ENCODE measurements at regions not wholly inside any gene's neighbourhood (a gene's known extent, or its start where the extent isn't known, plus 50 kb on each side); places are given as distances from the start of the nearest gene placed in this dataset.
A peak's percentile ranks its signal among the peaks of the same experiment; 100 is the strongest.

DNA sequence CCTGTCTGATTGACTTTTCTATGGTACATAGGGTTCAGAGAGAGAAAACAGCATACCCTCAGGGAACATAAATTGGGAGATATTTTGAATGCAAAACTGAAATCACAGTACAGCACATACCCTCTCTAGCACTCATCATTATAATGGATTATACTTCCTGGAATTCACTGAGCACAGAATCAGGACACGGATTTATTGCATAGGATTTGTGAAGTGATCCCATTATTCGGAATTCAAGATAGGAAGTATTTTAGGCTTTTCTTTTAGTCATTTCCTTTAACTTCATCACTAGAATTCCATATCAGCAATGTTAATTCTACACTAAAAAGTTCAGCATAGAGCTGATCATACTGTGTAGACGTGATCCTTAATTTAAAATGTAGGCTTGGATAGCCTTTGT lies 407.0 kb downstream of the PID1 start:
- peaks cover 4% of the 10 kb centered on the region; the same call in 1 of the 2 replicates for H3K27me3 Mint-ChIP-seq (ENCODE audit: insufficient read depth)
- H3K27ac Mint-ChIP-seq, result peak overlapping the region; percentile 25; the same call in 1 of the 2 replicates
- H3K36me3 Mint-ChIP-seq (ENCODE audit: low read depth), result no peaks in the 10 kb centered on the region
- TF ChIP-seq CTCF (IDR thresholded peaks at IDR 0.05), result no peak
- peaks cover 42% of the 10 kb centered on the region for H3K4me1 Mint-ChIP-seq (ENCODE audit: low read depth)
- no peak overlapping the region for H3K4me3 Mint-ChIP-seq
- no peaks in the 10 kb centered on the region for H3K9me3 Mint-ChIP-seq
- no peak for DNase-seq

DNA sequence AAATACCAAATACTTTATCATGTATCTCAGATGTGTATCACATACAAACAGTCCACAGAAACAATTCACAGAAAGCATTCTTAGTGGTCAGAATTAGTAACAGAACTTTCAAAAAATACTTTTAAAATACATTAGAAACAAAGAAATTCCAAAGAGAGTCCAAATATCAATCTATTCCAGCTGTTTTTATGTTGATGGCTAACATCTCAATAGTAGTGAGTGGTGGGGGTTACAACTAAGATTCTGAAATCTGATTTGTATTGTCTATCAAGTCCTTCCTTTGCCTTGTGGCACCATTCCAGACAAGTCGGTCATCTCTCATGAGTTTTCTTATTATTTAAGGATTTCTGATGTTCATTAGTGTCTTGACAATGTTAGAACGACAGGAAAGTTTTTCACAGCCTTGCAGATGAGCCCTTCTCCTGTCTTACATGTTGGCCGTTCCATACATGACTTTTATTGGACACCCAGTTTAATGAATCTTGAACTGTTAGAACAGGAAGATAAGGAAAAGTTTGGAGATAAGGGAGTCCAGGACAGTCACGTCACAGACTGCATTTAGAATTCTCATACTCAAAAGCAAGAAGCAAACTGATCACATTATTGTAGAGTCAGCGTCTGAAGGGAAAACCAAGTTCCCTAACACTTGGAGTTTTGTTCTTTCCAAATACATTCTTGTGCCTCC lies 410.3 kb downstream of the PID1 start:
- H3K27me3 Mint-ChIP-seq (ENCODE audit: insufficient read depth), result peaks cover 4% of the 10 kb centered on the region; the same call in 1 of the 2 replicates
- no peak overlapping the region for H3K27ac Mint-ChIP-seq
- H3K4me1 Mint-ChIP-seq (ENCODE audit: low read depth), result peaks cover 20% of the 10 kb centered on the region
- no peaks in the 10 kb centered on the region for H3K9me3 Mint-ChIP-seq
- H3K36me3 Mint-ChIP-seq (ENCODE audit: low read depth), result no peaks in the 10 kb centered on the region
- DNase-seq, result no peak
- no peak overlapping the region for H3K4me3 Mint-ChIP-seq
- TF ChIP-seq CTCF (IDR thresholded peaks at IDR 0.05), result no peak

DNA sequence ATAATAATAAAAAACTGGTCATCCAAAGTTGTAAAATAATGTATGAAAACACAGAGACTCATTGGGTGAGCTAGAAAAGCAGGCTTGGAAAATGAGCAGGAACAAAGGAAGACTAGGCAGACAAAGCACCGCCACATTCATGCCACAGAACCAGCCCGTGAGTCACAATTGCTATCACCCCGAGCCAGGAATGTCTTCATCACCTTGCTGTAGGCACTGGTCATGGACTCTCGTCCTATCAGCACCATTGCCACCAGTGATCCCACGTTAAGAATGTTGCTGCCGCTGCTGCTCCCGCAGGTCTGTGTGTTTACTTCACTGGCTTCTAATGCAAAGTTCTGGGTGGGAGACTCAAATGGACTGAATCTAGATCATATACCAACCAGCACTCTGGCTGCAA lies 417.9 kb downstream of the PID1 start:
- no peak overlapping the region for H3K4me3 Mint-ChIP-seq
- H3K27me3 Mint-ChIP-seq (ENCODE audit: insufficient read depth), result no peaks in the 10 kb centered on the region; the same call in 1 of the 2 replicates
- H3K4me1 Mint-ChIP-seq (ENCODE audit: low read depth), result peaks cover 1% of the 10 kb centered on the region
- no peaks in the 10 kb centered on the region for H3K36me3 Mint-ChIP-seq (ENCODE audit: low read depth)
- H3K27ac Mint-ChIP-seq, result no peak overlapping the region
- H3K9me3 Mint-ChIP-seq, result no peaks in the 10 kb centered on the region
- no peak for DNase-seq
- TF ChIP-seq CTCF (IDR thresholded peaks at IDR 0.05), result no peak

DNA sequence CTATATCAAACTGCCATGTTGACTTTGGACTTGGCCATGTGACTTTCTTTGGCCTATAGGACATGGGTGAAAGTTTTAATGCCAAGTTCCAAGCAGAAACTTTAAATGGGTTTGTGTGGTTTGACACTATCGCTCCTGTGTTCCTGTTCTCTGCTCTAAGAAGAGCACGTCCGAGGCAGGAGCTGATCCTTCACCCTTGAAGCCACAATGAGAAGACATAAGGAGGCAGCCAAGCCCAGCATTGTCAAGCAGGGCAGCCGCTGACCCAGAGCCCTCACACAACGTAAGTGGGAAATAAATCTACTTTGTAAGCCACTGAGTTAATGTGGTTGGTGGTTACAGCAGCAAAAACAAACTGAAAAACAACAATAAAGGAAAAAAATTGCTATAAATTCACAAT lies 422.4 kb downstream of the PID1 start:
- no peak overlapping the region for H3K27ac Mint-ChIP-seq
- no peak overlapping the region for H3K4me3 Mint-ChIP-seq
- no peaks in the 10 kb centered on the region for H3K36me3 Mint-ChIP-seq (ENCODE audit: low read depth)
- no peak for DNase-seq
- no peaks in the 10 kb centered on the region; the same call in none of the 2 replicates for H3K27me3 Mint-ChIP-seq (ENCODE audit: insufficient read depth)
- no peak for TF ChIP-seq CTCF (IDR thresholded peaks at IDR 0.05)
- H3K9me3 Mint-ChIP-seq, result no peaks in the 10 kb centered on the region
- H3K4me1 Mint-ChIP-seq (ENCODE audit: low read depth), result peaks cover 20% of the 10 kb centered on the region

- no peaks in the 10 kb centered on the region for H3K9me3 Mint-ChIP-seq
- no peak overlapping the region for H3K27ac Mint-ChIP-seq
- H3K4me3 Mint-ChIP-seq, result no peak overlapping the region
- TF ChIP-seq CTCF (IDR thresholded peaks at IDR 0.05), result no peak
- no peaks in the 10 kb centered on the region for H3K36me3 Mint-ChIP-seq (ENCODE audit: low read depth)
- H3K27me3 Mint-ChIP-seq (ENCODE audit: insufficient read depth), result no peaks in the 10 kb centered on the region; the same call in none of the 2 replicates
- H3K4me1 Mint-ChIP-seq (ENCODE audit: low read depth), result peaks cover 20% of the 10 kb centered on the region
- DNase-seq, result peak; percentile 38
Measured at GRCh38 chr2:228847684-228848083, 423.4 kb downstream of the PID1 start.
